ENCODE measurements at regions not wholly inside any gene's neighbourhood (a gene's known extent, or its start where the extent isn't known, plus 50 kb on each side); places are given as distances from the start of the nearest gene placed in this dataset.

DNA sequence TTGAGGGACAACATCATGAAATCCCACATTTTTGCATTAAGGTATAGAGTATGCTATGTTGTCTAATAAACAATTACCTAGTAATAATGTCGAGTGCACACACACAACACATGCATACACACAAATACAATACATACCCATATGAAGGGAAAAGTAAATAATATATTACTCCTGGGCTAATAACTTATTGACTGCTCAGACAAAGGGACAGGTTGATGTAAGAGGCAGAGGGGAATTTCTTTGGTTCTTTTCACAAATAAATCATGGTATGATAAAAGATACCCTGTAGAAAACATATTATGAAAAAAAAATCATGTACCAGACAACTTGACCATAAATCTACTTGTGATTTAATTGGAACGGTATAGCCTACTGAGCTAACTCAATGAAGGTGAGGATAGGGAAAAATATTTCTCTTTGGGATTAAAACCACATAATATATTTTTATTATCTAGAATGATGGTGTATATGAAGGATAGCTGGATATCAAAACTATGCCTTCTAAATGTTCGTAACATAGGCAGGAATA lies 398.7 kb upstream of the LRRTM4 start:
- no peak overlapping the region for H3K27ac ChIP-seq
- TF ChIP-seq, protein P1, sequence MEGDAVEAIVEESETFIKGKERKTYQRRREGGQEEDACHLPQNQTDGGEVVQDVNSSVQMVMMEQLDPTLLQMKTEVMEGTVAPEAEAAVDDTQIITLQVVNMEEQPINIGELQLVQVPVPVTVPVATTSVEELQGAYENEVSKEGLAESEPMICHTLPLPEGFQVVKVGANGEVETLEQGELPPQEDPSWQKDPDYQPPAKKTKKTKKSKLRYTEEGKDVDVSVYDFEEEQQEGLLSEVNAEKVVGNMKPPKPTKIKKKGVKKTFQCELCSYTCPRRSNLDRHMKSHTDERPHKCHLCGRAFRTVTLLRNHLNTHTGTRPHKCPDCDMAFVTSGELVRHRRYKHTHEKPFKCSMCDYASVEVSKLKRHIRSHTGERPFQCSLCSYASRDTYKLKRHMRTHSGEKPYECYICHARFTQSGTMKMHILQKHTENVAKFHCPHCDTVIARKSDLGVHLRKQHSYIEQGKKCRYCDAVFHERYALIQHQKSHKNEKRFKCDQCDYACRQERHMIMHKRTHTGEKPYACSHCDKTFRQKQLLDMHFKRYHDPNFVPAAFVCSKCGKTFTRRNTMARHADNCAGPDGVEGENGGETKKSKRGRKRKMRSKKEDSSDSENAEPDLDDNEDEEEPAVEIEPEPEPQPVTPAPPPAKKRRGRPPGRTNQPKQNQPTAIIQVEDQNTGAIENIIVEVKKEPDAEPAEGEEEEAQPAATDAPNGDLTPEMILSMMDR (conservative IDR thresholded peaks at IDR 0.05), result no peak
- TF ChIP-seq ZFX (IDR thresholded peaks at IDR 0.05), result no peak

DNA sequence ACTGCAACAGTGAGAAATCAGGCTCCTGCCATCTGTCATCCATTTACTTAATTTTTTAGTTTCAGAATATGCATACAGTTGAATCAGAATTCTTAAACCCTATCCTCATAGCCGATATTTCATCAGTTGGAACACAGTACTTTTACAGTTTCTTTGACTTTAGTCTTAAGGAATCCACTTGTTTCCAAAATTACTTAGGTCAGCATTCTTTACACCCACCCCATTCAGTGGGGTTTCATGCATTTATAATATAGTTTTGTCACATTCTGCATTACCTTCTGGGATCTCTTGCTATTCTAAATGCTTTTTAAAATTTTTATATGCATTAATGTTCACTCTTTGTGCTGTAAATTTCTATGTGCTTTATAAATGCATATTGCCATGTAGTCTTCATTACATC lies 400.4 kb upstream of the LRRTM4 start:
- H3K27ac ChIP-seq, result no peak overlapping the region
- TF ChIP-seq ZFX (IDR thresholded peaks at IDR 0.05), result no peak
- TF ChIP-seq, protein P1 (conservative IDR thresholded peaks at IDR 0.05), result no peak

DNA sequence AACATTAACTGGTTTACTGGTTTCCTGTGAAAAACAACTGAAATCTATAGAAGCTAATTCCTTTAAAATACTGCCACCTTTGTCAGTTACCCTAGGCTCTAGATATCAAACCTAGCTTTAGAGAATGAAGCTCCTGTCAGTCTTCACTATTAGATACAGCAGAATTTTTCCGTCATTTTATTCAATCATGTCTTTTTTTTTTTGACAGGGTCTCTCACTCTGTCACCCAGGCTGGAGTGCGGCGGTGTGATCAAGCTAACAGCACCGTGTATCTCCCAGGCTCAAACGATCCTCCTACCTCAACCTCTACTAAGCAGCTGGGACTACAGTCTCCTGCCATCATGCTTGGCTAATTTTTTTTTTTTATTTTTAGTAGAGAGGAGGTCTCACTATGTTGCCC lies 415.2 kb upstream of the LRRTM4 start:
- no peak overlapping the region for H3K27ac ChIP-seq
- TF ChIP-seq ZFX (IDR thresholded peaks at IDR 0.05), result no peak
- TF ChIP-seq, protein P1 (conservative IDR thresholded peaks at IDR 0.05), result no peak

DNA sequence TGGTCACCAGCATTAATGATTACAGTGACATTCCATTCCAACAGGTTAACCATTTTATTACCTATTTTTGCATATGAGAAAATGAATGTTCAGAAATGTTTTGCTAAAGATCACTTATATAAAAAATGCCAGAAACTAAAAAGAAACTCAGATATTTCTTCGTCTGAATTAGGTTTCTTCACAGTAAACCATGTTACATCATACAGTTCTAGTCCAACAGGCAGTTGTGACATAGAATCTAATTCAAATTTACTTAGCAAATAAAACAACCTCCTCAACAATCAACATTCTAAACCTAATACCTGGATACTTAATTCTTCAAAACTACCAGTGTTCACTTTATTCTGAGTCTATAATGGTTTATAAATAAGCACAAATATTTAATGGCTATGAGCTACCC lies 416.3 kb upstream of the LRRTM4 start:
- TF ChIP-seq, protein P1 (conservative IDR thresholded peaks at IDR 0.05), result no peak
- TF ChIP-seq ZFX (IDR thresholded peaks at IDR 0.05), result no peak

DNA sequence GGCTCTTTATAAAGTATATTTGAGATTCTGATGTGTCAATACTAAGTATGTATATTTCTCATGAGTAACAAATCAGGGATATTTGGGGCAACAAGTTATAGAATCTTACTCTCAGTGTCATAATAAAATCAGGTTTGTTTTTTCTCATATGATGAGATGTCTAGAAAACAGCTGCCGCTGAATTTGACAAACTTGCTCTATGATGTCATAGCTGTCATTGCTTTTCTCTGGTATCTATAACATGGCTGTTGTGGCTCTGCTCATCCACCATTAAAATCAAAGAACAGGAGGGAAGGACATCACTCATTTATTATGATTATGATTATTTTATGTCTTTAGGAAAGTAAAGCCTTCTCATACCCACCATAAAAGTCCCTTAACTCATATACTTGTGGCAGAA lies 417.2 kb upstream of the LRRTM4 start:
- no peak overlapping the region for H3K27ac ChIP-seq
- no peak for TF ChIP-seq ZFX (IDR thresholded peaks at IDR 0.05)
- TF ChIP-seq, protein P1 (conservative IDR thresholded peaks at IDR 0.05), result no peak

More for the DNA sequence above, 416.3 kb upstream of the LRRTM4 start:
- H3K27ac ChIP-seq, result no peak overlapping the region

GRCh38 chr2:77939801-77940200 lies 417.6 kb upstream of the LRRTM4 start:
- TF ChIP-seq, protein P1 (conservative IDR thresholded peaks at IDR 0.05), result no peak

DNA sequence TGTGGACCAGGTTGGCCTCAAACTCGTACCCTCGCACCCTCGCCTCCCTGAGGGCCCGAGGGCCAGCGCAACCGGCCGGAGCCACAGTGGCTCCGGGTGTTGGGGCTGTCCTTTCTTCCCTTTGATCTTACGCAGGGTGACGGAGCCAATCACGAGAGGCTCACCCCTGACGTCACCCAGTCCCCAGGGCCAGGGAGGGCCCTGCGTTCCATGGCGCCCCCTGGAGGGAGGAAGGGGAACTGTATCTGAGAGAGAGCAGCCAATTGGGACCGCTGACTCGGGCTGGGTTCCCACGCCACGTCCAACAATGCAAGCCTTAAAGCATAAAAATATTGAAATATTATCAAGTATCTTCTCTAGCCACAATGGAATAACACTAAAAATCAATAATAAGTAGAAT lies 432.8 kb upstream of the LRRTM4 start:
- H3K27ac ChIP-seq, result no peak overlapping the region
- TF ChIP-seq, protein P1 (conservative IDR thresholded peaks at IDR 0.05), result peak; percentile 58
- TF ChIP-seq ZFX (IDR thresholded peaks at IDR 0.05), result no peak

More at GRCh38 chr2:77939801-77940200, 417.6 kb upstream of the LRRTM4 start:
- no peak overlapping the region for H3K27ac ChIP-seq
